ENCODE measurements at regions not wholly inside any gene's neighbourhood (a gene's known extent, or its start where the extent isn't known, plus 50 kb on each side); places are given as distances from the start of the nearest gene placed in this dataset.

GRCh38 chr13:65913173-65913572 lies 1317.0 kb downstream of the PCDH9 start:
- Mint-ChIP-seq H3K36me3 (ENCODE audit: low read depth, unreplicated experiment) (peaks cover 6% of the 10 kb centered on the region), H3K4me3 (ENCODE audit: unreplicated experiment) (no peak overlapping the region), H3K27ac (ENCODE audit: unreplicated experiment) (peak overlapping the region; percentile 91), H3K4me1 (ENCODE audit: low read depth, unreplicated experiment) (peaks cover 30% of the 10 kb centered on the region), H3K9me3 (ENCODE audit: unreplicated experiment) (peaks cover 11% of the 10 kb centered on the region), H3K27me3 (ENCODE audit: low read depth, unreplicated experiment) (no peaks in the 10 kb centered on the region)
- Histone ChIP-seq H3K27me3 (ENCODE audit: insufficient read depth, low read length) (no peaks in the 10 kb centered on the region), H3K36me3 (ENCODE audit: insufficient read depth, low read length) (no peaks in the 10 kb centered on the region), H2AFZ (ENCODE audit: low read depth, low read length) (no peak overlapping the region), H3K9me3 (ENCODE audit: insufficient read depth, low read depth, low read length) (peaks cover 3% of the 10 kb centered on the region), H3K4me3 (ENCODE audit: insufficient read depth, low read depth, low read length) (peak overlapping the region; percentile 5), H3K27ac (ENCODE audit: low read depth, low read length) (peak overlapping the region; percentile 66), H3K79me2 (ENCODE audit: insufficient read depth, low read length) (no peaks in the 10 kb centered on the region), H4K20me1 (ENCODE audit: insufficient read depth, low read length) (no peaks in the 10 kb centered on the region), H3K4me2 (ENCODE audit: low read length) (peak overlapping the region; percentile 68), H3K9ac (ENCODE audit: low read length) (no peak overlapping the region), H3K4me1 (ENCODE audit: insufficient read depth, low read length) (peaks cover 23% of the 10 kb centered on the region)
- DNase-seq (ENCODE audit: low read depth) (peak; percentile 89), FAIRE-seq (peak; percentile 69)
- no peak for TF ChIP-seq EZH2 (IDR thresholded peaks at IDR 0.05; ENCODE audit: insufficient read depth, low read length)
- no peak for TF ChIP-seq CTCF (IDR thresholded peaks at IDR 0.05; ENCODE audit: insufficient read depth, low read depth, low read length)

DNA sequence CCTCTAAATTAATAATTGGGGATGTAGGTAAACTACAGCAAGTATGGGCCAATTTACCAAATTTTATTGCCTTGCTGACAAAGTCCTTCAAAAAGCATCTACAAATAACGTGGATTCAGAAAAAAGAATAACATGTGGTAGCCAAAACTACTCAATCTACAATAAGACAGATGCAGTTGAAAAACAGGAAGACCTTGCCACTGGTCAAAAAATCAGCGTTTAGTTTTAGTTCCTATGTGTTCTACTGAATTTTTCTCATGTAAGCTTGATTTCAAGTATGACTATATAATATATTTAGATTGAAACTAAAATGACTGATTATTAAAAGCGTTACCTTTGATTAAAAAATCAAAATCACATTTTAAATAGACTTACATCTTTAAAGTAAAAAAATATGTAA lies 1317.6 kb downstream of the PCDH9 start:
- no peak overlapping the region for H3K4me2 ChIP-seq (ENCODE audit: low read length)
- H3K36me3 Mint-ChIP-seq (ENCODE audit: low read depth, unreplicated experiment), result peaks cover 7% of the 10 kb centered on the region
- TF ChIP-seq CTCF (IDR thresholded peaks at IDR 0.05; ENCODE audit: insufficient read depth, low read depth, low read length) (no peak), EZH2 (IDR thresholded peaks at IDR 0.05; ENCODE audit: insufficient read depth, low read length) (no peak)
- no peak overlapping the region for H3K4me3 Mint-ChIP-seq (ENCODE audit: unreplicated experiment)
- H4K20me1 ChIP-seq (ENCODE audit: insufficient read depth, low read length), result no peaks in the 10 kb centered on the region
- H3K4me1 Mint-ChIP-seq (ENCODE audit: low read depth, unreplicated experiment), result peaks cover 30% of the 10 kb centered on the region
- peaks cover 5% of the 10 kb centered on the region for H3K9me3 ChIP-seq (ENCODE audit: insufficient read depth, low read depth, low read length)
- H3K4me3 ChIP-seq (ENCODE audit: insufficient read depth, low read depth, low read length), result no peak overlapping the region
- FAIRE-seq, result no peak
- H3K27ac ChIP-seq (ENCODE audit: low read depth, low read length), result peak overlapping the region; percentile 66
- H3K27me3 Mint-ChIP-seq (ENCODE audit: low read depth, unreplicated experiment), result no peaks in the 10 kb centered on the region
- H3K27me3 ChIP-seq (ENCODE audit: insufficient read depth, low read length), result no peaks in the 10 kb centered on the region
- no peak for DNase-seq (ENCODE audit: low read depth)
- H2AFZ ChIP-seq (ENCODE audit: low read depth, low read length), result no peak overlapping the region
- peak overlapping the region; percentile 88 for H3K27ac Mint-ChIP-seq (ENCODE audit: unreplicated experiment)
- H3K36me3 ChIP-seq (ENCODE audit: insufficient read depth, low read length), result no peaks in the 10 kb centered on the region
- peaks cover 23% of the 10 kb centered on the region for H3K4me1 ChIP-seq (ENCODE audit: insufficient read depth, low read length)
- H3K9me3 Mint-ChIP-seq (ENCODE audit: unreplicated experiment), result peaks cover 17% of the 10 kb centered on the region
- H3K9ac ChIP-seq (ENCODE audit: low read length), result no peak overlapping the region
- no peaks in the 10 kb centered on the region for H3K79me2 ChIP-seq (ENCODE audit: insufficient read depth, low read length)

DNA sequence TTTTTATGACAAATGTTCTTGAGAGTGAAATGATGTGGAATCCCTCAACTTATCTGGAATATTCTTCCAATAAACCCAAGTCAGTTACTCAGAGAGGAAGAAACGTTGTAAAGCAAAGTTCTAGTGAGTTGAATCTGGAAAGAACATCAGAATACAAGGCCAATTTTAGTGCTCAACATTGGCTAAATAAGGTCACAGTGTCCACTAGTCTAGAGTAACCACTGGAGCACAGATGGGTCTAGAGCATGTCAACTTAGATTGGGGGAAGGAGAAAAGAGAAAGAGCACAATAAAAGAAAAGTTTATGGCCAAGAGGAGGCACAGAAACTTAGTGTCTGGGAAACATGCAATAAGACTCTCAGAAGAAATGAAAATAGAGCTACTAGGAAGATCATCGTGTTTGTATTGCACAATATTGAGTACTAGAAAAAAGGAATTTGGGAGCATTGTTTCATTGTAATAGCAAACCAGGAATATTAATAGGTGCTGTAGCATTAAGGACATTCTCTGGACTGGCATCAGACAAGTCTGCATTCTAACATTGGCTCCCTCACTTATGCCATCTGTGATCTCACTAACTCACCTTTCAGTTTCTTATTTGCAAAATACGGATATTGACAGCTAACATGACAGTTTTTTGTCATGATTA lies 1318.5 kb downstream of the PCDH9 start:
- Histone ChIP-seq H3K9me3 (ENCODE audit: insufficient read depth, low read depth, low read length) (peaks cover 6% of the 10 kb centered on the region), H3K36me3 (ENCODE audit: insufficient read depth, low read length) (no peaks in the 10 kb centered on the region), H3K9ac (ENCODE audit: low read length) (no peak overlapping the region), H3K79me2 (ENCODE audit: insufficient read depth, low read length) (no peaks in the 10 kb centered on the region), H3K4me2 (ENCODE audit: low read length) (no peak overlapping the region), H3K27ac (ENCODE audit: low read depth, low read length) (no peak overlapping the region), H4K20me1 (ENCODE audit: insufficient read depth, low read length) (no peaks in the 10 kb centered on the region), H3K4me1 (ENCODE audit: insufficient read depth, low read length) (peaks cover 23% of the 10 kb centered on the region), H2AFZ (ENCODE audit: low read depth, low read length) (no peak overlapping the region), H3K4me3 (ENCODE audit: insufficient read depth, low read depth, low read length) (no peak overlapping the region), H3K27me3 (ENCODE audit: insufficient read depth, low read length) (no peaks in the 10 kb centered on the region)
- no peak overlapping the region for H3K27ac Mint-ChIP-seq (ENCODE audit: unreplicated experiment)
- H3K27me3 Mint-ChIP-seq (ENCODE audit: low read depth, unreplicated experiment), result no peaks in the 10 kb centered on the region
- peaks cover 7% of the 10 kb centered on the region for H3K36me3 Mint-ChIP-seq (ENCODE audit: low read depth, unreplicated experiment)
- TF ChIP-seq EZH2 (IDR thresholded peaks at IDR 0.05; ENCODE audit: insufficient read depth, low read length) (no peak), CTCF (IDR thresholded peaks at IDR 0.05; ENCODE audit: insufficient read depth, low read depth, low read length) (no peak)
- DNase-seq (ENCODE audit: low read depth) (no peak), FAIRE-seq (peak; percentile 59)
- H3K4me1 Mint-ChIP-seq (ENCODE audit: low read depth, unreplicated experiment), result peaks cover 30% of the 10 kb centered on the region
- peaks cover 25% of the 10 kb centered on the region for H3K9me3 Mint-ChIP-seq (ENCODE audit: unreplicated experiment)
- no peak overlapping the region for H3K4me3 Mint-ChIP-seq (ENCODE audit: unreplicated experiment)

Data from astrocyte (in vitro differentiated cells and primary cell).